Testis (tissue), 2 donors: ENCODE measurements at regions not wholly inside any gene's neighbourhood (a gene's known extent, or its start where the extent isn't known, plus 50 kb on each side); places are given as distances from the start of the nearest gene placed in this dataset.
A peak's percentile ranks its signal among the peaks of the same experiment; 100 is the strongest.
"Not testable (repeated sequence)": the region's sequence is repeated elsewhere in the genome, so short reads cannot be mapped to it uniquely, and the experiment has no call there.

Source experiments
- DNase-seq: peaks from one replicate; pipeline ENCODE4 v3.0.0-alpha.2; 2019
- H3K27ac ChIP-seq, 2 donors: fragments of 200-600 bp; sonication (generic); one replicate each; pipeline ENCODE4 v1.5.1; 2019
- H3K27me3 ChIP-seq: fragments of 200-600 bp; sonication (generic); one replicate; pipeline ENCODE4 v1.5.1; 2019
- H3K36me3 ChIP-seq: fragments of 200-600 bp; sonication (generic); one replicate; pipeline ENCODE4 v1.5.1; 2017; ENCODE audit warnings: low read depth; ENCODE audit errors: missing control alignments
- H3K4me1 ChIP-seq: fragments of 200-600 bp; sonication (generic); one replicate; pipeline ENCODE4 v1.5.1; 2019
- H3K4me3 ChIP-seq, 2 donors: fragments of 200-600 bp; sonication (generic); one replicate each; pipeline ENCODE4 v1.5.1; 2017 to 2019
- H3K9me3 ChIP-seq: fragments of 200-600 bp; sonication (generic); one replicate; pipeline ENCODE4 v1.5.1; 2017
- CTCF ChIP-seq, 3 experiments: fragments of 450-650 bp in 2 of 3; fragments of 200-600 bp in 1 of 3; sonication (generic) in 1 of 3; IDR thresholded peaks; one replicate each; pipeline ENCODE4 v1.5.1; 2016 to 2019; ENCODE audit warnings: antibody characterized with exemption in 3 of 3, mild to moderate bottlenecking in 2 of 3, moderate library complexity in 1 of 3
- POLR2A ChIP-seq: fragments of 450-650 bp; IDR thresholded peaks from one replicate; pipeline ENCODE4 v1.6.1; 2017; ENCODE audit warnings: antibody characterized with exemption, mild to moderate bottlenecking, moderate library complexity
- WGBS, 2 donors: methylation state at CpG; one replicate each; pipeline ENCODE4 v1.1.5; 2018; 5-methylcytosine and 5-hydroxymethylcytosine counted together
- intact Hi-C: fragments of 100-400 bp; cut with DNase I; formaldehyde crosslinking; loops from one replicate; pipeline ENCODE4 v1.15.1; 2023; ENCODE audit warnings: low total_unique reads

- TF ChIP-seq CTCF (IDR thresholded peaks at IDR 0.05) (no peak), POLR2A (no peak)
- WGBS, 2 donors = 92 to 94% methylated on average over 4 of the region's 4 CpGs
- intact Hi-C loops = no loop called here
- Histone ChIP-seq H3K27me3 (no peaks in the 10 kb centered on the region), H3K4me3 (no peak overlapping the region), H3K4me1 (no peaks in the 10 kb centered on the region), H3K27ac (no peak overlapping the region), H3K9me3 (no peaks in the 10 kb centered on the region), H3K36me3 (no peaks in the 10 kb centered on the region)
- no peak for DNase-seq
Measured at GRCh38 chr10:32140403-32140802, 84.2 kb upstream of the KIF5B start.

GRCh38 chr10:32139223-32140073 lies 83.2 kb upstream of the KIF5B start:
- TF ChIP-seq POLR2A (no peak), CTCF (IDR thresholded peaks at IDR 0.05) (no peak)
- Histone ChIP-seq H3K27me3 (no peaks in the 10 kb centered on the region), H3K4me3 (no peak overlapping the region), H3K36me3 (no peaks in the 10 kb centered on the region), H3K27ac (no peak overlapping the region), H3K4me1 (no peaks in the 10 kb centered on the region), H3K9me3 (no peaks in the 10 kb centered on the region)
- peak; percentile 22 for DNase-seq
- WGBS, 2 donors = 62 to 68% methylated on average over 12 of the region's 12 CpGs
- intact Hi-C loops = no loop called here

- H3K4me1 ChIP-seq, DNase-seq, intact Hi-C loops: not testable (repeated sequence)
Measured at GRCh38 chr10:32136927-32137326, 80.7 kb upstream of the KIF5B start.

GRCh38 chr10:32135796-32136195 lies 79.6 kb upstream of the KIF5B start:
- H3K4me3 ChIP-seq, intact Hi-C loops: not testable (repeated sequence)

More at GRCh38 chr10:32136927-32137326, 80.7 kb upstream of the KIF5B start:
- H3K9me3 ChIP-seq, H3K27ac ChIP-seq, H3K36me3 ChIP-seq, H3K4me3 ChIP-seq, H3K27me3 ChIP-seq: not testable (repeated sequence)
- WGBS, 2 donors = 67 to 83% methylated on average over 3 to 7 of the region's 7 CpGs

GRCh38 chr10:32132357-32132946 lies 76.2 kb upstream of the KIF5B start:
- H3K4me1 ChIP-seq = no peaks in the 10 kb centered on the region
- WGBS, 2 donors = 83 to 87% methylated on average over 7 of the region's 7 CpGs
- intact Hi-C loops = no loop called here
- H3K27ac ChIP-seq = no peak overlapping the region
- no peaks in the 10 kb centered on the region for H3K27me3 ChIP-seq
- no peaks in the 10 kb centered on the region for H3K36me3 ChIP-seq
- no peak for DNase-seq
- no peak overlapping the region for H3K4me3 ChIP-seq
- no peaks in the 10 kb centered on the region for H3K9me3 ChIP-seq
- no peak for TF ChIP-seq POLR2A
- TF ChIP-seq CTCF (IDR thresholded peaks at IDR 0.05) = no peak

More at GRCh38 chr10:32135796-32136195, 79.6 kb upstream of the KIF5B start:
- not testable (repeated sequence) for H3K27ac ChIP-seq, DNase-seq, H3K9me3 ChIP-seq, H3K4me1 ChIP-seq, H3K36me3 ChIP-seq, H3K27me3 ChIP-seq
- WGBS, 2 donors = 85 to 93% methylated on average over 5 of the region's 5 CpGs
